HCT116 (cell line): ENCODE measurements at regions not wholly inside any gene's neighbourhood (a gene's known extent, or its start where the extent isn't known, plus 50 kb on each side); places are given as distances from the start of the nearest gene placed in this dataset.
"Not testable (repeated sequence)": the region's sequence is repeated elsewhere in the genome, so short reads cannot be mapped to it uniquely, and the experiment has no call there.

Experiments
- EZH2 ChIP-seq: fragments of 200-600 bp; sonication (generic); IDR thresholded peaks from 2 replicates; pipeline ENCODE4 v1.6.1; 2017; ENCODE audit warnings: antibody characterized with exemption, mixed run types
- EZH2phosphoT487 ChIP-seq: fragments of 200-600 bp; IDR thresholded peaks from 2 replicates; pipeline ENCODE4 v1.6.1; 2018; ENCODE audit warnings: antibody characterized with exemption, borderline replicate concordance
- FOSL1 ChIP-seq: IDR thresholded peaks from 2 replicates; pipeline ENCODE4 v1.6.1; 2012; ENCODE audit warnings: low read depth
- JUND ChIP-seq: IDR thresholded peaks from 2 replicates; pipeline ENCODE4 v1.6.1; 2012
- POLR2A ChIP-seq: IDR thresholded peaks from 2 replicates; pipeline ENCODE4 v1.7.0; 2011; ENCODE audit warnings: borderline replicate concordance; ENCODE audit not compliant: insufficient read depth, insufficient read length; ENCODE audit errors: extremely low read depth
- POLR2AphosphoS5 ChIP-seq: IDR thresholded peaks from 2 replicates; pipeline ENCODE4 v1.6.1; 2011; ENCODE audit warnings: mild to moderate bottlenecking, low read depth, low read length, moderate library complexity
- RAD21 ChIP-seq: IDR thresholded peaks from 2 replicates; pipeline ENCODE4 v1.6.1; 2012; ENCODE audit warnings: low read depth, mild to moderate bottlenecking
- REST ChIP-seq: IDR thresholded peaks from 2 replicates; pipeline ENCODE4 v1.6.1; 2012; ENCODE audit warnings: low read depth
- SIN3A ChIP-seq: IDR thresholded peaks from 2 replicates; pipeline ENCODE4 v1.6.1; 2012; ENCODE audit warnings: low read depth
- TF ChIP-seq, protein P1 (sequence below), 3 experiments: fragments of 200-600 bp in 1 of 3; sonication (generic) in 1 of 3; IDR thresholded peaks in 2 of 3; conservative IDR thresholded peaks in 1 of 3; 2 replicates each; pipeline ENCODE4 v1.5.1; 2012 to 2017; ENCODE audit warnings: low read depth in 2 of 3, low read length in 2 of 3, antibody characterized with exemption in 1 of 3, borderline replicate concordance in 1 of 3, control low read depth in 1 of 3, mild to moderate bottlenecking in 1 of 3, mixed read lengths in 1 of 3, mixed run types in 1 of 3, moderate library complexity in 1 of 3; ENCODE audit not compliant: insufficient read depth in 1 of 3
- TF ChIP-seq, protein P2 (sequence below): IDR thresholded peaks from 2 replicates; pipeline ENCODE4 v1.6.1; 2012

DNA sequence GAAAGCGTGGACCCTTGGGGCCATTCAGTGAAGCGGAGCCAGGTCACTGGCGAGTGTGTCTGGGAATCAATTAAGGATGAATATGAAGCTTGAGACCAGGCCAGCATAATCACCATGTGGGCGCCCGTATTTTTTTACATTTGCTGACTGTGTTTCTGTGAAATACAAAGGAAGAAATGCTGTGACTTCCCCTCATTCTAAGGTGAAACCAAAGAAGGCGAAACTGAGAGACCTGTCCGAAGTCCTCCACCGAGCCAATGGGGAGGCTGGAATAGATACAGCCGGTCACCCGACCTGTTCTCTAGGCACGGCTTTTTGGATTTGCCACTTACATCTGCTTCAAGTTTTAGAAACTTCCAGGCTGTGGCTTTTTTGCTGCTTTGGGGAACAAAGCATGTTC, 59.3 kb upstream of the DRD5 start:
- TF ChIP-seq, protein P1, sequence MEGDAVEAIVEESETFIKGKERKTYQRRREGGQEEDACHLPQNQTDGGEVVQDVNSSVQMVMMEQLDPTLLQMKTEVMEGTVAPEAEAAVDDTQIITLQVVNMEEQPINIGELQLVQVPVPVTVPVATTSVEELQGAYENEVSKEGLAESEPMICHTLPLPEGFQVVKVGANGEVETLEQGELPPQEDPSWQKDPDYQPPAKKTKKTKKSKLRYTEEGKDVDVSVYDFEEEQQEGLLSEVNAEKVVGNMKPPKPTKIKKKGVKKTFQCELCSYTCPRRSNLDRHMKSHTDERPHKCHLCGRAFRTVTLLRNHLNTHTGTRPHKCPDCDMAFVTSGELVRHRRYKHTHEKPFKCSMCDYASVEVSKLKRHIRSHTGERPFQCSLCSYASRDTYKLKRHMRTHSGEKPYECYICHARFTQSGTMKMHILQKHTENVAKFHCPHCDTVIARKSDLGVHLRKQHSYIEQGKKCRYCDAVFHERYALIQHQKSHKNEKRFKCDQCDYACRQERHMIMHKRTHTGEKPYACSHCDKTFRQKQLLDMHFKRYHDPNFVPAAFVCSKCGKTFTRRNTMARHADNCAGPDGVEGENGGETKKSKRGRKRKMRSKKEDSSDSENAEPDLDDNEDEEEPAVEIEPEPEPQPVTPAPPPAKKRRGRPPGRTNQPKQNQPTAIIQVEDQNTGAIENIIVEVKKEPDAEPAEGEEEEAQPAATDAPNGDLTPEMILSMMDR (IDR thresholded peaks at IDR 0.05 in 2 of 3, conservative IDR thresholded peaks at IDR 0.05 in 1 of 3; ENCODE audit: borderline replicate concordance in 1 of 3, insufficient read depth in 1 of 3, low read depth in 2 of 3, low read length in 2 of 3), result not testable (repeated sequence)
- not testable (repeated sequence) for TF ChIP-seq POLR2AphosphoS5, POLR2A, REST, JUND, RAD21, SIN3A, EZH2, FOSL1, EZH2phosphoT487
- TF ChIP-seq, protein P2, sequence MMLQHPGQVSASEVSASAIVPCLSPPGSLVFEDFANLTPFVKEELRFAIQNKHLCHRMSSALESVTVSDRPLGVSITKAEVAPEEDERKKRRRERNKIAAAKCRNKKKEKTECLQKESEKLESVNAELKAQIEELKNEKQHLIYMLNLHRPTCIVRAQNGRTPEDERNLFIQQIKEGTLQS, result not testable (repeated sequence)
